ENCODE measurements at regions not wholly inside any gene's neighbourhood (a gene's known extent, or its start where the extent isn't known, plus 50 kb on each side); places are given as distances from the start of the nearest gene placed in this dataset.
"Not testable (repeated sequence)": the region's sequence is repeated elsewhere in the genome, so short reads cannot be mapped to it uniquely, and the experiment has no call there.

- Histone ChIP-seq H2BK12ac (ENCODE audit: insufficient read length, low read depth, low read length) (no peak overlapping the region), H4K5ac (ENCODE audit: insufficient read length, low read depth, low read length) (no peak overlapping the region), H3K4ac (ENCODE audit: low read depth, low read length) (no peak overlapping the region), H3T11ph (ENCODE audit: low read length) (no peak overlapping the region), H4K20me1 (ENCODE audit: control insufficient read depth, insufficient read depth, insufficient read length) (no peaks in the 10 kb centered on the region), H3K56ac (ENCODE audit: insufficient read length, low read depth, low read length) (no peak overlapping the region), H4K8ac (replicated peaks; ENCODE audit: insufficient read length, low read depth, low read length) (no peak overlapping the region), H2AFZ (ENCODE audit: low read length) (no peak overlapping the region), H3K18ac (ENCODE audit: insufficient read length, low read depth, low read length) (no peak overlapping the region), H3K27ac (ENCODE audit: insufficient read length, low read depth, low read length) (no peak overlapping the region), H2BK15ac (ENCODE audit: low read depth, low read length) (no peak overlapping the region), H2BK120ac (ENCODE audit: low read depth, low read length, poor library complexity, severe bottlenecking) (no peak overlapping the region), H3K4me1 (ENCODE audit: insufficient read depth, low read length) (no peaks in the 10 kb centered on the region), H3K9ac (ENCODE audit: extremely low read depth, insufficient read length, low read length) (no peak overlapping the region), H2AK5ac (ENCODE audit: insufficient read length, low read length) (no peak overlapping the region), H3K4me2 (ENCODE audit: insufficient read depth, insufficient read length, low read length) (no peak overlapping the region), H4K91ac (ENCODE audit: insufficient read length, low read depth, low read length) (no peak overlapping the region), H3K9me3 (ENCODE audit: control insufficient read depth, low read depth, low read length) (no peaks in the 10 kb centered on the region), H3K14ac (ENCODE audit: insufficient read depth, low read length) (no peak overlapping the region), H3K79me2 (ENCODE audit: insufficient read depth, low read length) (no peaks in the 10 kb centered on the region), H3K23me2 (ENCODE audit: insufficient read length, low read depth, low read length, poor library complexity, severe bottlenecking) (no peaks in the 10 kb centered on the region), H3K23ac (ENCODE audit: insufficient read length, low read depth, low read length) (no peak overlapping the region), H3K79me1 (ENCODE audit: insufficient read depth, low read depth, low read length, poor library complexity, severe bottlenecking) (no peaks in the 10 kb centered on the region), H3K27me3 (ENCODE audit: insufficient read depth, low read length) (no peaks in the 10 kb centered on the region), H2BK5ac (ENCODE audit: insufficient read length, low read length) (no peak overlapping the region), H2BK20ac (ENCODE audit: low read depth, low read length, poor library complexity, severe bottlenecking) (no peak overlapping the region)
- peaks cover 0 to 4% (median 2%) of the 10 kb centered on the region in 3 experiments; a peak in 4 of 7 replicates for H3K36me3 Mint-ChIP-seq (ENCODE audit: insufficient read depth in 1 of 3, low read depth in 3 of 3)
- H3K27ac Mint-ChIP-seq, result no peak overlapping the region
- DNase-seq, result no peak
- no CpG with 5 or more reads among the region's 5 CpGs for WGBS (ENCODE audit: extremely low coverage, insufficient read length, low lambda C conversion rate)
- H3K4me1 Mint-ChIP-seq, result peaks cover 4% of the 10 kb centered on the region in 2 experiments
- no peak overlapping the region for H3K4me3 Mint-ChIP-seq
- no peaks in the 10 kb centered on the region for H3K27me3 Mint-ChIP-seq (ENCODE audit: low read depth)
- TF ChIP-seq CTCF (conservative IDR thresholded peaks at IDR 0.05), result no peak
- H3K9me3 Mint-ChIP-seq, result peaks cover 3 to 7% of the 10 kb centered on the region in 2 experiments; a peak in 3 of 5 replicates
These were observed 80.5 kb upstream of the ETV1 start for GRCh38 chr7:14069961-14070360.

- H3K36me3 Mint-ChIP-seq (ENCODE audit: insufficient read depth in 1 of 3, low read depth in 3 of 3); H3K4ac ChIP-seq (ENCODE audit: low read depth, low read length); H3K27ac Mint-ChIP-seq; H3K4me1 ChIP-seq (ENCODE audit: insufficient read depth, low read length); H3K79me1 ChIP-seq (ENCODE audit: insufficient read depth, low read depth, low read length, poor library complexity, severe bottlenecking); H3K27me3 Mint-ChIP-seq (ENCODE audit: low read depth); H4K8ac ChIP-seq (replicated peaks; ENCODE audit: insufficient read length, low read depth, low read length); H3K9me3 ChIP-seq (ENCODE audit: control insufficient read depth, low read depth, low read length); DNase-seq; H3K4me2 ChIP-seq (ENCODE audit: insufficient read depth, insufficient read length, low read length); H3K56ac ChIP-seq (ENCODE audit: insufficient read length, low read depth, low read length); H3K9me3 Mint-ChIP-seq; H4K20me1 ChIP-seq (ENCODE audit: control insufficient read depth, insufficient read depth, insufficient read length); H3K27me3 ChIP-seq (ENCODE audit: insufficient read depth, low read length); H3K9ac ChIP-seq (ENCODE audit: extremely low read depth, insufficient read length, low read length); H3K18ac ChIP-seq (ENCODE audit: insufficient read length, low read depth, low read length); H2BK15ac ChIP-seq (ENCODE audit: low read depth, low read length); H4K5ac ChIP-seq (ENCODE audit: insufficient read length, low read depth, low read length); H3K27ac ChIP-seq (ENCODE audit: insufficient read length, low read depth, low read length); H3K23me2 ChIP-seq (ENCODE audit: insufficient read length, low read depth, low read length, poor library complexity, severe bottlenecking); H2AK5ac ChIP-seq (ENCODE audit: insufficient read length, low read length); H4K91ac ChIP-seq (ENCODE audit: insufficient read length, low read depth, low read length); H2BK120ac ChIP-seq (ENCODE audit: low read depth, low read length, poor library complexity, severe bottlenecking); H3K4me1 Mint-ChIP-seq; H2BK5ac ChIP-seq (ENCODE audit: insufficient read length, low read length); H2BK12ac ChIP-seq (ENCODE audit: insufficient read length, low read depth, low read length); H3T11ph ChIP-seq (ENCODE audit: low read length); H3K4me3 Mint-ChIP-seq; H3K79me2 ChIP-seq (ENCODE audit: insufficient read depth, low read length); H2BK20ac ChIP-seq (ENCODE audit: low read depth, low read length, poor library complexity, severe bottlenecking); H2AFZ ChIP-seq (ENCODE audit: low read length); H3K14ac ChIP-seq (ENCODE audit: insufficient read depth, low read length); H3K23ac ChIP-seq (ENCODE audit: insufficient read length, low read depth, low read length): not testable (repeated sequence)
- WGBS (ENCODE audit: extremely low coverage, insufficient read length, low lambda C conversion rate), result no CpG with 5 or more reads among the region's 8 CpGs
These were observed 77.3 kb upstream of the ETV1 start for GRCh38 chr7:14066783-14067182.
